ENCODE measurements at regions not wholly inside any gene's neighbourhood (a gene's known extent, or its start where the extent isn't known, plus 50 kb on each side); places are given as distances from the start of the nearest gene placed in this dataset.
"Not testable (repeated sequence)": the region's sequence is repeated elsewhere in the genome, so short reads cannot be mapped to it uniquely, and the experiment has no call there.

DNA sequence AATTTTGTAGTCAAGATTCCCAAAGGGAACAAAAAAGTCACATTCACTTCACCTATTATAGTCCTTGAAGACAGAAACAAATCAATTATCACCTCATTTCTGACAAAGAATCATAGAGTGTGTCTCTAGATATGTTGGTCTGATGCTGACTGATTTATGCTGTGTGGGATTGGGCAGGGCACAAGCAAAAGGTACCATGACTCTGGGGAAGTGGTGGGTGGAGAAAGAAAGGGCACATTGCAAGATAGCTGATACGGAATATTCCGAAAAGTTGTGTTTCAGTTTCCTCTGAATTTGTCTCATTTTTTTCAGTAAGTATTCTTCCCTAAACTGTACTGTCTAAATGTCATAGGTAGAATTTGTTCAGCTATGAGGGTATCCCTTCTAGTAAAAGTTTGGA is 268.0 kb downstream of the MREG start:
- DNase-seq (ENCODE audit: low spot score), result no peak

GRCh38 chr2:215744514-215744913 is 268.8 kb downstream of the MREG start:
- no peak for DNase-seq (ENCODE audit: low spot score)

GRCh38 chr2:215743066-215743465 is 270.3 kb downstream of the MREG start:
- DNase-seq (ENCODE audit: low spot score), result no peak

GRCh38 chr2:215742021-215742420 is 271.3 kb downstream of the MREG start:
- no peak for DNase-seq (ENCODE audit: low spot score)

- DNase-seq (ENCODE audit: low spot score), result no peak
Measured at GRCh38 chr2:215740071-215740470, 273.3 kb downstream of the MREG start.

DNA sequence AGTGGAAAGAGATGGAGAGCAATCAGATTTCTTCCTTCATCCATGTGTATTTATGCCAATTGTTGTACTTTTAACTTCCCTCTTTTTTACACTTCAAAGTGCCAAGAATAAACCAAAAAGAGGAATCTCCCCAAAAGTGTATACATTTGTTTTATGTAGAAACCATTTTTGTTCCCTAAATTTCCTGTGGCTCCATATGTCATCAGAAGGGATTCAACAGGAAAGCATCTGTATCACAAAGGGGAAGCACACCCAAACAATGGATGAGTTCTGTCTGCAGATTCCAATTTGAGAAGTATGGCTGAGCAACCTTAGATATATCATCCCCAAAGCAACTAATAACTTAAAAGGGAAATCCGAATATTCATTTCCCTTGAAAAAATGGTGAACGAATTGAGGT is 275.0 kb downstream of the MREG start:
- DNase-seq (ENCODE audit: low spot score), result no peak

- DNase-seq (ENCODE audit: low spot score), result no peak
Measured at GRCh38 chr2:215737477-215737876, 275.9 kb downstream of the MREG start.

DNA sequence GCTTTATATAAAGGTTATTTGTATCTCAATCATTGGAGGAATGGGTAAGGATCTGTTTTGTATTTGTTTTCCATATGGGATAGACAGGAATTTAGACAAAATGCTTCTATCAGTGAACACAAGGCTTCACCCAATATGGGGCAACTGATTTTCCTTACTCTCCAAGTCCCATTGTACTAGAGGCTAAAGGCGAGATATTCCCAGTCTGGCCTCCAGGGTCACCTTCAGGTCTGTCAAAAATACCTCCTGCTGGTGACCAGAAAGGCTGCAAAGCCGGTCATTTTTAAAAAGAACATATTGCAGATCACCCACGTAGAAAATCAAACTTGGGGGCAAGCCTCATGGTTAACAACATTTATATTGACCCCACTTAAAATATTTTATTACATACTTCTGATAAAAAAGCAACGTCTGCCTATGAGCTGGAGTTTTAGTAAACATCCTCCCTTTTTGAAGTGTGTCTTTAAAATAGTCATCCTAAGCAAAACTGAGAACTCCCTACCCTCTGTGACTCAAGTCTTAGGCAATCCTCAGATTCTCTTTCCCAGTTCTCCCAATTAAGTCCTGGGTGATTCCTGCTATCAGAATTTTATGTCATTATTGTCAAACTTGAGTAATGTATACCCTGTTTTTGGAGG is 276.6 kb downstream of the MREG start:
- DNase-seq (ENCODE audit: low spot score), result peak; percentile 58

DNA sequence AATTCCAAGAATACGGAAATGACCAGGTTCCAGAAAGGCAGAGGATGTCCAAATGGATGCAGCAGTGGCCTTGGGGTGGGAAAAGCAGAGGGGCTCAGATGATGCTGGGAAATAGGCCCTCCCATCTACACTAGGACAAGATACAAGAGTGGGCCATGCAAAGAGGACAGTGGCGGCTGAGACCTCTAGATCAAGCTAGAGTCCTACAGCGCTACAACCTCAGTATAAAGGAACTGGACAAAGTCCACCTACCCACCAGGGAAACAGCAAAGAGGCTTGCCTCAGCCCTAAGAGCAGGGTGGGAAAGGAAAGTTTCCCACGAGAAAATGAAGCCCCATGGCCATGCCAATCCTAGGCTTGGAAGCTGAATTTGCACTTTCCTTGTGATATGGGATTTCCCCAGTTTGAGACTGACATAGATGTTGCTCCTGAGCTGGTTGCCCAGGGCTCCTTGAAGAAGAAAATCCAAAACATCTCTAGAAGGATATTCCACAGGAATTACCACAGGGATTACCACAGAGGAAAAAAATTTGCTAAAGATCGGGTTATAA is 282.2 kb downstream of the MREG start:
- DNase-seq (ENCODE audit: low spot score), result no peak

- no peak for DNase-seq (ENCODE audit: low spot score)
Measured at GRCh38 chr2:215729985-215730620, 283.2 kb downstream of the MREG start.

- peak; percentile 68 for DNase-seq (ENCODE audit: low spot score)
Measured at GRCh38 chr2:215728504-215729065, 284.8 kb downstream of the MREG start.

DNA sequence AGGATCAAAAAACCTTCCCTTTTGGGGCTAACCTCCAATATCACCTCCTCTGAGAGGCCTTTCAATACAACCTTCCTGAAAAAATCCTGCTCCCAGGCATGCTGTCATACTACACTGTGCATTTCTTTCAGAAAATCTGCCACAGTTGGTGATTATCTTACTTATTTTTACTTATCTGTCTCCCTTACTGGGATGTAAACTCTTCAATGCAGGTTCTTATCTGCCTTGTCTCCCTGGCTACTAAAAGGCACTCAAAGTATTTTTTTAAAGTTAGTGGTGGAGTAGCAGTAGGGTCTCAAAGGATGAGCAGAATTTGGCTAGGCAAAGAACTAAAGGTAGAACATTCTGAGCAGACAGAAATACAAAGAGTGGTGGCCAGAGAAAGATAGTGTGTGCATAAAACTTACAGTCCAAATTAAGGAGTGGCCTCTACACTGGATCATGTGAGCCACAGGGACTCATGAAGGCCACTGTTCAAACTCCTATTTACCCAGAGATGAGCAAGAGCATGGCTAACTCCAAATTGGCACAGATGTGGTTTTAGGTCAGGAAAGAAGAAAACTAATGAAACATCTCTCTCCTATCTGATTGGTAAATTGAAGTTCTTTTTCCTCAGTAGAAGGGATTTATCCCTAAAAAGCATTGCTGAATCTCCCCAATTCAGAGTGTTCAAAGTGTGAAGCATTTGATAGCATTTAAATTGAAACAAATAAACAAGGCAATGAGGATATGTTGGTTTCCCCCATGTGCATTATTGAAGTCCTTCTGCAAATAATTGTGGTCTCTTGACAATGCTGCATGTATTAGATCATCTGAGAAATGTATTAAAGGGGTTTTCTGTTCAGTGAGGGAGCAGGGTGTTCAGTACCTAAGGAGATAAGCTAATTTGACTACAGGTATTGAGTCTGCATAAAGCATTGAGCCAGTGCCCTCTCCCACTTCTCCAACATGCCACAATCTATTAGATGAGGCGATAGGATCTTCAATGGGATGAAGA is 285.5 kb downstream of the MREG start:
- peak; percentile 33 for DNase-seq (ENCODE audit: low spot score)

DNA sequence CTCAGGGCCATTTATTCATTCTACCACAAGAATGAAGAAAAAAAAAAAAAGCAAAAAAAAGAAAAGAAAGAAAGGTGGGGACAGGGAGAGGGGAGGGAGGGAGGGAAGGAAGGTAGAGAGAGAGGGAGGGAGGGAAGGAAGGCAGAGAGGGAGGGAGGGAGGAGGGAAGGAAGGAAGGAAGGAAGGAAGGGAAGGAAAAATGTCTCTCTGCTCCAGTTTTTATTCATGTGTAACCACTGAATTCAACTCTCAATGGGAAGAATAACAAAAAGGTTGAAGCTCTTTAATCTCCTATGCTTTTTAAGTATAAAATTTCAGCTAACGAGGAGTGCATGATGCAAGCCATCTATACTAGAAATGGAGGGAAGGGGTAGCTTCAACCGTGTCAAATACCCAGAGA is 287.3 kb downstream of the MREG start:
- no peak for DNase-seq (ENCODE audit: low spot score)

- no peak for DNase-seq (ENCODE audit: low spot score)
Measured at GRCh38 chr2:215724146-215724545, 288.3 kb upstream of the FN1 start.

DNA sequence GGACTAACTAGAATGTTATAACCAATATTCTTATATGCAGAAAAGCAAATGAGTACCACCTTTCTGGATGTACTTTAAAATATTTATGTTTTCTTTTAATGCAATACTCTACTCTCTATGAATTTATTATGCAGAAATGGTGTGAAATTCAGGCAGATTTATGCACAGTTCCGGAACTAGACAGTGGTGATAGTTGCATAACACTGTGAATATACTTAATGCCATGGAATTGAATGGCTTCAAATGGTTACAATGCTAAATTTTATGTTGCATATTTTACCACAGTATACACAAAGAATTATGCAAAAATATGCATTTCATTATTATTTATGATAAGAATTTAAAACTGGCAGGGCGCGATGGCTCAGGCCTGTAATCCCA is 287.8 kb upstream of the FN1 start:
- no peak for DNase-seq (ENCODE audit: low spot score)

DNA sequence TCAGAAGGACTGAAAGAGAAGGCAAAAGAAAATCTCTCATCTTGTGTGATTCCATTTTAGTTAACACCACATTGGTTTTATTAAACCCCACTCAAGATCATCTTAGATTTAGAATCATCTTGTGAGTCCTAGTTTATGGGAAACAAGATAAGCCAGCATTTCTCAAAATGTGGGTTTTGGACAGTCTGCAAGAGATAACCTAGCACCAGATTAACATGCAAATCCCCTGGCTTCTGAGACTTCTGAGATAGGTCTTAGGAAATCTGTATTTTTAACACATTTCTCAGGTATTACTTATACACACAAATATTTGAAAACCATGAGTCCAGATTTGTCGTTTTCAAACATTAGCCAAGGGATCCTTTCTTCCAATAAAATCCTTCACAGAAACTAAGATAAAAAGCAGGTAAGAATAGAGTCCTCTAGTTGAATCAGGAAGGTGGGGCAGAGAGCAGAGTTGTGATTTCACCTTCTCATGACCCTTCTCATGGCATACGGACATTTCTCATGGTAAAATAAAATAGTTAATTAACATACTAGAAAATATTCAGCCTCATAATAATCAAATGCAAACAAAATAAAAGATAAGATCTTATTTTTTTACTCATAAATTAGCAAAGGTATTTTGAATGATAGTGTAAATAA is 287.2 kb upstream of the FN1 start:
- DNase-seq (ENCODE audit: low spot score), result no peak

DNA sequence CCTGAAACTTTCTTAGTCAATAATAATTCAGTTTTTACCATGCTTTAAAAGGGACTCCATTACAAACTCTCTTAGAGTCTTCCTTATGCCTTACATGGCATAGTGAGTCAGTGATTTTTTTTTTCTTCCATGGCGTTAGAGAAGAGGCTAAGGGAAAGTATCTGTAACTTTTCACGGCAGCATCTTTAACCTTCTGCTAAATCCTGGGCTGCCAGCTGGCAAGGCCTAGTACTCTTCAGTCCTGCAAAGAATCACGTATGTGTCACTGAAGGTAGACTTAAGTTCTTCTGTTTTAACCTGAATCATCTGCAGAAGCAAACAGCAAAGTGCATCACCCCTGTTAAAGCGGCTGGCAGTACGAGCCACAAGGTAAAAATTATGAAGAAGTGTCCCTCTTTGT is 286.3 kb upstream of the FN1 start:
- no peak for DNase-seq (ENCODE audit: low spot score)

DNA sequence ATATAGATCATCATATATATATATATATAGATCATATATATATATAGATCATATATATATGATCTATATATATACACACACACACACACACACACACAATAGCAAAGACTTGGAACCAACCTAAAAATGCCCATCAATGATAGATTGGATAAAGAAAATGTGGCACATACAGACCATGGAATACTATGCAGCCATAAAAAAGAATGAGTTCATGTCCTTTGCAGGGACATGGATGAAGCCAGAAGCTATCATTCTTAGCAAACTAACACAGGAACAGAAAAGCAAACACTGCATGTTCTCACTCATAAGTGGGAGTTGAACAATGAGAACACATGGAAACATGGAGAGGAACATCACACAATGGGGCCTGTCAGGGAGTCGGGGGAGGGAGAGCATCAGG is 285.6 kb upstream of the FN1 start:
- DNase-seq (ENCODE audit: low spot score), result not testable (repeated sequence)

DNA sequence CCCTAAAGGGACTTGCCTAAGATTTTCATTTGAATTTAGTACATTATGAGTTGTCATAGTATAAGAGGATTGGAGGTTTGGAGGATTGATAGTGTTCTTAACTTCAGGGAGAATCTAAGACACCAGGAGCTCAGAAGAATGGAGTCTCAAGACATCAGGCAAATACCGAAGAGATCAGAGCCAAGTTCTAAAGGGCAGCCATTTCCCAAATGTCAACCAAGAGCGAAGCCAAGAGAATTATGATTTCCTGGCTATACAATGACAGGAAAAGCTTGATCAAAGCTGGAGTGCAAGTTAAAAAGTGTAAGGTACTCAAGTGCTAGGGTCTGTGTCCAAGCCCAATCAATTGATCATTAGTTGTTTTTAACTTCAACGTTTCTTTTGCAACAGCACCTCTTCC is 283.0 kb upstream of the FN1 start:
- DNase-seq (ENCODE audit: low spot score), result no peak

DNA sequence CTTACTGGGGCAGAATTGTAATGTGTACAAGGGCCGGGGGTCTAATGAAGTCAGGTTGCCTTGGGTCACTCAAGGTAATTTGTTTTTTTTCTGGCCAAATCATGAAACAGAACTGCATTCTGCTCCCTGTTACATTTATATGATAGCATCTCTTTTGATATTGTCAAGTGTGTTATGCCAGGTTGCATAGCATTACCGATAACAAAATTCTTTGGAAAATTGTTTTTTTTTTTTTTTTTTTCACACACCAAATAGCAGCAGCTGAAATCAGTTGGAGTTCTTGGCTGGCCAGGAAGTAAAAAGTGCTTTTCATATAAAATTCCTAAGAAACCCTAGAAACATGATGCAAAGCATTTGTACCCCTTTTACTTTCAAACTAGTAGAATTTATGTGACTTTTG is 282.6 kb upstream of the FN1 start:
- DNase-seq (ENCODE audit: low spot score), result no peak

DNA sequence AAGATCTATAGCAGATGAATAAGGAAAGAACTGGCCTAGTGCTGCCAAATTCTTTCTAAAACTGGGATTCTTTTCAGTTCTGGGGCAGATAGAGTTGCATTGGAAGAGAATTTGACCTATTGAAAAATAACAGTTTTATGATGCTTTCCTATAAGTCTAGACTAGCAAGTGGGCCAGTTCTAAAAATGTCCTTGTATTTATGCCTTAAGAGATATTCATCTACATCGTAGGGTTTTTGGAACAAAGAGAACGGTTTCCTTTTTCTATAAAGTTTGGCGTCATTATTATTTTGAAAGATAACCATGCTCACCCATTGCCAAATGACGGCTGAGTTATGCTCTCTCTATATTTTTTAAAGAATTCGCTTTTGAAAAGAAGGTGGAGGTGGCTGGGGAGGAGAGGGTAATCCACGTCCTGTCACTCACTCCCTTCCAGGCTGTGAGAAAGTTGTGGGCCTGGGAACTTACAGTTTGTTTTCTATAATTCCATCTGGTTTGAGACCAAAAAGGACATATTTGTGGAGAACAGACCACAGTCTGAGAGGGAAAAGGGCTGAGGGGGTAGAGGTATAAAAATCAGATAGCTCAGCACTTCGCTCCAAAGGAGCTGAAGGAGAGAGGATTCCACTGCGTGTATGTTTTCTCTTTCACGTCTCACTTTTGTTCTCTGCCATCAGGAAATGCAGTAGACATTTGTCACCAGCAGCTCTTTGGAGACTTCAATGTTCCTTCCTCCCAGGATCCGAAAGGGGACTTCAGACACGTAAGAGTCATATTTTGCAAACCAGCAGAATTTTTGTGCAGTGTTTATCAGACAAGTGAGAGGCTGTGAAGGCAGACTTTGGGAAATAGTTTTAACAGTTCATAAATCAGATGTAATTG is 281.9 kb upstream of the FN1 start:
- DNase-seq (ENCODE audit: low spot score), result no peak

Data from AG20443 (cell line).